Fibroblast of skin of left biceps (primary cell): ENCODE measurements at regions not wholly inside any gene's neighbourhood (a gene's known extent, or its start where the extent isn't known, plus 50 kb on each side); places are given as distances from the start of the nearest gene placed in this dataset.

Experiments
- DNase-seq, 2 experiments: peaks; one replicate each; pipeline ENCODE4 v3.0.0-alpha.2; 2013; ENCODE audit warnings: low read depth in 2 of 2

DNA sequence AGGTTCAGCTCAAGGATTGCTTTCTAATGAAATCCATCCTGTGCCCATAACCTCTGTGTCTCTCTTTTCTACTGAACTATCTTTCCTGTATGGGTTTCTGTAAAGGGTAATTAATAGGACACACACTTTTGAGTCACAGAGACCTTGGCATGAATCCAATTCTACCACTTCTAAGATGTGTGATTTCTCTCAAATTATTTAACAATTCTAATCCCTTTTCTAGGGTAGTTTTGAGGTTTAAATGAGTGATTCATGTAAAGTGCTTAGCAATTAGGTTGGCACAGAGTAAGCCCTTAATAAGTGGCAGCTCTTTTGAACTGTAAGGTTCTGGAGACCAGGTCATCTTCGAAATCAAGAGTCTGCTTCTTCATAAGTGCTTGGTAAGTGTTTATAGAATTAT lies 202.7 kb downstream of the RASSF9 start:
- DNase-seq = no peak

DNA sequence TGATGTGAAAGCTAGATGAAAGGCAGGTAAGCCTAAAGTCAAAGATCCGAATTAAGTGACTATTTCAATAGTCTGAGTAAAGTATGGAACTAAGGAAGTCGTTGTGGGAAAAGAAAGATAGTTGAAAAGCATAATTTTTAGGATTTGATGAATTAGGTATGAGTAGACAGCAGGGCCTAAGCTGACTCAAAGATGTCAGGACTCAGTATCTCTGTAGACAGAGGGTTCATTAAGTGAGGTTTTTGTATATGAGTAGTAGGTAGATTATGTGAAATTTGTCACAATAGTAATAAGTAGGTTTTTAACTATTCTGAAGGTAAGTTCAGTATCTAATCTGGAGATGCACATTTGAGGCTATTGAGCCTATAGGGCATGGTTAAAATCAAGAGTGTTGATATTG lies 196.4 kb downstream of the RASSF9 start:
- DNase-seq = no peak

DNA sequence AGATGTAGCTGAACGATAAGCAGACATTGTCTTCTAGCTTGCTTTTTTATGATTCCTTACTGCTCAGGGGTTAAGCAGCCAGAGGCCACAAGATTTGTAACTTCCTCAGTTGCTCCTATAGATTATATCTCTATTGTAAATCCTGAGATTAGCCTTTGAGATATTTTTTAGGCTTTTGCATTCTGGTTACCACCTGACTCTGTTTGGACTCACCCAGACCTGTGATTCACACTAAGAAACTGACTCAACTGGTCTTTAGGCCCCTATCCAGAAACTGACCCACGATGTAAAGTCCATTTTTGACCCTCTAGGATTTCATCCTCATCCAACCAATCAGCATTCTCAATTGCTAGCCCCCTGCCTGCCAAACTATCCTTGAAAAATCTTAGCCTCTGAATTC lies 194.4 kb downstream of the RASSF9 start:
- no peak for DNase-seq

DNA sequence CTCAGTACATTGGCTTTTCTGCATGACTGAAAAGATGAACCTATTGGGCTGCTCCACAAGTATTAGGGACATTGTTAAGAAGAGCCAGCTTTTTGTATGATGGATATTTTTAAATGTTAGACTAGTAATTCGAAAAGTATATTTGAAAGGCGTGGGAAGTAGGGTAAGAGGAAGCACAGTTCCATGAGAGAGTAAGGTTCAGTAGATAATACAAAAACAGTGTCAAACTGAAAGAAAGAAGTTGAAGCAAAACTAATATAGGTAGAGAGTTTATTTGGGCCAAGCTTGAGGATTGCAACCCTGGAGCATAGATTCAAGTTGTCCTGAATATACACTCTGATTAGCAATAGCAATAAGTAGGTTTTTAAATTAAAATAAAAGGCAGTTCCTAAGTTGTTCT lies 193.9 kb downstream of the RASSF9 start:
- DNase-seq = no peak

DNA sequence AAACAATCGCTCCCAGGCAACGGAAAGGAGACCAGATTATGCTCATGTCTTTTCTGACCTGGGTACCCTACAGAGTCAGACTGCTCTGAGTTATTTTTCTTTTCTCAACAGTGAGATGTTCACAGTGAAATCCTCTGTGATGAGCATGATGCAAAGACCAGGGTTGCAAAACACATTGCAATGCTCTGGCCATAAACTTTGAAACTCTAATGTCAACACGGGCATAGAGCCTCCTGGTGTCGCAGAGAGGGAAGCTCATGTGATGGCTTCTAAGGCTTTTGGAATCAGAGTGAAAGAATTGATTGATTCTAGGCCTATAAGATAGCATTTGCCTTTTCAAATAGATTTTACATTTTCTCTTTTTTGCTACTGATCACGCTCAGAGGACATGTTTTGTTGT lies 193.4 kb downstream of the RASSF9 start:
- DNase-seq = peak; percentile 23 to 33

DNA sequence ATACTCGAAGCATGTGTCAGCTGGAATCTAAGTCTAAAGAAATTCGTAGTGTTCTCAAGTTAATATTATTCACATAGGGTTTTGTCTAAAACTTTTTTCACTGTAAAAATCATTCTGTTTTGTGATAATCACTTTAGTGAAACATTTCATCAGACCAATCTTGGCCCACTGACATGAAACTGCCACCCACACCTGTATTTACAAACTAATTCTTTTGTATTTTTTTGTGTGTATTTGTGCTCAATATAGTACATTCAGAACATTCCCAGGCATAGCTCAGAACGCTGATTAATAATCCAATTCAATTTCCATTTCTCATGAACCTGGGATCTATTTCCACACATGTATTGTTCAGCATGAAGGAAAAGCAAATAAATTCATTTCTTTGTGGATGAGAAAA lies 191.7 kb downstream of the RASSF9 start:
- DNase-seq = no peak

DNA sequence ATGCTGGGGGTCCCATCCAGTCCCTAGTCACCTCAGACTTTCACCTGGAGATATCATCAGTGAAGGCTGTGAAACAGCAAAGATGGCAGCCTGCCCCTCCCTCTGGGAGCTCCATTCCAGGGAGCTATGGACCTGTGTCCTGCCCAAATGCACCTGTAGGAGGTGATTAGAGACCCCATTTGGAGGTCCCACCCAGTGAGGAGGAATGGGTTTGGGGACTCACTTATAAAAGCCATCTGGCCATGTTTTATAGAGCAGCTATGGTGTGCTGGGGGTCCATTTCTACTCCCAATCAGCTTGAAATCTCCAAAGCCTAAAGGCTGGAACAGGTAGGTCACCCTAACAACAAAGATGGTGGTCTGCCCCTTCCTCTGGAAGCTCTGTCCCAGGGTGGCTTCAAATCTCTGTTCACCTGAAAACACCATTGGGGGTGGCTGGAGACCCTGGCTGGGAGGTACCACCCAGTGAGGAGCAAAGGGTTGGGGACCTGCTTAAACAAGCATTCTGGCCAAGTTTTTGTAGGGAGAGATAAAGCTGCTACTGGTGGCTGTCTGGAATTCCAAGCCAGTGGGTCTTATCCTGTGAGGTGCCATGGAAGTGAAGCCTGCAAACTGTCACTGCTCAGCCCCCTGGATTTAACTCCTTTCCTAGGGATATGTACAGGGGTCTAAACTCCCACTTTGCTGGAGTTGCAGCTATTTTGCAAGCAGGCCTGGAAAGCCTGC lies 182.3 kb downstream of the RASSF9 start:
- no peak for DNase-seq

DNA sequence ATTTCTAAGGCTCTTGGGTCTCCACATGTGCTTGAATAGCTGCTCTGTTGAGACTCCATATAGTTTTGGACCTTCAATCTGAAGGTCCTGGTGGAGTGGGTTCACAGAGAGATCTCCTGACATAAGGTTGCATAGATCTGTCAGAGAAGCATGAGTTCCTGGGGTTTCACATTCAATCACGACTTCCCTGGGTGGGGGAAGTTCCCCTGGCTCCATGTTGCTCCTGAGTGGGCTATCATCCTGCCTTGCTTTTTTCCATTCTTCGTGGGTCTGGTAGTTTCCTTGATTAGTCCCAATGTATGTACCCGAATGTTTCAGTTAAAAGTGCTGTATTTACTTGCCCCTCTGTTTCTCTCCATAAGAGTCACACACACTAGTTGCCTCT lies 181.8 kb downstream of the RASSF9 start:
- no peak for DNase-seq

DNA sequence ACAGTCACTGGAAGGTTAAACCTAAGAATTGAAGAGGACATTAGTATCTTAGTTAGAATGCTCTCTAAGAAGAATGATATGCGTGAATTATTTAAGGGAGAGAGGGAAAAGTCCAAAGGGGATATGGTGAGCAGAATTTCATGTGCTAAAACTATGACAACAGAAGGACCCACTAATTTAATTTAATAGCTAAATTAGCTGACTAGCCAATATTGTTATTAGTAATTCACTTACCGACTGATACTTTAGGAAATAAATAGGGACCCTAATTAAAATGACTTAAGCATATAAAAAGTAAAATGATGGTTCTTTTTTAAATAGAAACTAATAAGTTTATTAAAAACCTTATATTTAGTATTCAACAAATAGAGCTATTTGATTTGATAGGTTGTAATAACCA lies 179.6 kb downstream of the RASSF9 start:
- no peak for DNase-seq

DNA sequence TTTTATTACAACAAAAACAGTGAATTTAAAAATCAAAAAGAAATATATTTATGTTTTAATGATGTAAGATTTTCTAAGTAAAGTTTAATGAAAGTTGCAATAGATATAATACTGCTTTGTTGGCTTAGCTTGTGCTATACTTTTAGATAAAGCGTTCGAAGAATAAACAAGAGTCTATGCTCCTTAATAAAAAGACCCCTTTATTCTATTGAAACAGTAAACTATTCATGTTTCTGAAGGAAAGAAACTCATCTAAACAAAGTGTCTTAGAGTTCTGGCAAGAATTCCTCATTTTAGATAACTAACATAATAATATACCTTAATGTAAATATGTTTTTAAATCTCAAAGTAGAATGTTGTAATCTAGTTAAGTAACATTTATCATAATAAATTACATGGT lies 179.0 kb downstream of the RASSF9 start:
- DNase-seq = no peak

DNA sequence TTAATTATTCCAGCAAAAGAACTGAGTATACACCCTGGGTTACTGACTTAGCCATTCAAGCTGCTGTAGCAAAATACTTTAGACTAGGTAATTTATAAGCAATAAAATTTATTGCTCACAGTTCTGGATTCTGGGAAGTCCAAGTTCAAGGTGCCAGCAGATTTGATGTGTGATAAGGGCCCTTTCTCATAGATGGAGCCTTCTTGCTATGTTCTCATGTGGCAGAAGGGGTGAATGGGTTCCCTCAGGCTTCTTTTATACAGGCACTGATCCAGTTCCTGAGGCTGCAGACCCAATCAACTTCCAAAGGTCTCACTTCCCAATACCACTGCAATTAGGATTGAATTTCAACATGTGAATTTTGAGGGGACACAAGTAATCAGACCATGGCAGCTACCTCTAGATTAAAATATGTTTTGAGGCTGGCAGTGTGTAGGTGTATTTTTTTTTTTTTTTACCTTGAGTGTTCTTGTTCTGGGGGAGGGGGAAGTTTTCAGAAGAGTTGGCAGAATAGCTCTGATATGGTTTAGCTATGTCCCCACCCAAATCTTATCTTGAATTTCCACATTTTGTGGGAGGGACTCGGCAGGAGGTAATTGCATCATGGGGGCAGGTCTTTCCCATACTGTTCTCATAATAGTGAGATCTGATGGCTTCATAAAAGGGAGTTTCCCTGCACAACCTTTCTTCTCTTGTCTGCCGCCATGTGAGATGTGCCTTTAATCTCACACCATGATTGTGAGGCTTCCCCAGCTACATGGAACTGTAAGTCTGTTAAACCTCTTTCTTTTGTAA lies 178.2 kb downstream of the RASSF9 start:
- DNase-seq = no peak

DNA sequence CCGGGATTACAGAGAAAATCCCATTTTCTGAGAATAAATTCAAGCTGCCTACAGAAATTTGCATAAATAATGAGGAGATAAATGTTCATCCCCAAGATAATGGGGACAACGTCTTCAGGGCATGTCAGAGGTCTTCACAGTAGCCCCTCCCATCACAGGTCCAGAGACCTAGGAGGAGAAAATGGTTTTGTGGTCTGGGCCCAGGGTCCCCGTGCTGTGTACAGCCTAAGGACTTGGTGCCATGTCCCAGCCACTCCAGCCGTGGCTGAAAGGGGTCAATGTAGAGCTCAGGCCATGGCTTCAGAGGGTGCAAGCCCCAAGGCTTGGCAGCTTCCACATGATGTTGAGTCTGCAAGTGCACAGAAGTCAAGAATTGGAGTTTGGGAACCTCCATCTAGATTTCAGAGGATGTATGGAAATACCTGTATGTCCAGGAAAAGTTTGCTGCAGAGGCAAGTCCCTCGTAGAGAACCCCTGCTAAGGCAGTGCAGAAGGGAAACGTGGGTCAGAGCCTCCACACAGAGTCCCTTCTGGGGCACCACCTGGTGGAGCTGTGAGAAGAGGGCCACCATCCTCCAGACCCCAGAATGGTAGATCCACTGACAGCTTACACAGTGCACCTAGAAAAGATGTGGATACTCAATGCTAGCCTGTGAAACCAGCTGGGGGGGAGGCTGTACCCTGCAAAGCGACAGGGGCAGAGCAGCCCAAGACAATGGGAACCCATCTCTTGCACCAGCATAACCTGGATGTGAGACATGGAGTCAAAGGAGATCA lies 176.3 kb downstream of the RASSF9 start:
- no peak for DNase-seq

DNA sequence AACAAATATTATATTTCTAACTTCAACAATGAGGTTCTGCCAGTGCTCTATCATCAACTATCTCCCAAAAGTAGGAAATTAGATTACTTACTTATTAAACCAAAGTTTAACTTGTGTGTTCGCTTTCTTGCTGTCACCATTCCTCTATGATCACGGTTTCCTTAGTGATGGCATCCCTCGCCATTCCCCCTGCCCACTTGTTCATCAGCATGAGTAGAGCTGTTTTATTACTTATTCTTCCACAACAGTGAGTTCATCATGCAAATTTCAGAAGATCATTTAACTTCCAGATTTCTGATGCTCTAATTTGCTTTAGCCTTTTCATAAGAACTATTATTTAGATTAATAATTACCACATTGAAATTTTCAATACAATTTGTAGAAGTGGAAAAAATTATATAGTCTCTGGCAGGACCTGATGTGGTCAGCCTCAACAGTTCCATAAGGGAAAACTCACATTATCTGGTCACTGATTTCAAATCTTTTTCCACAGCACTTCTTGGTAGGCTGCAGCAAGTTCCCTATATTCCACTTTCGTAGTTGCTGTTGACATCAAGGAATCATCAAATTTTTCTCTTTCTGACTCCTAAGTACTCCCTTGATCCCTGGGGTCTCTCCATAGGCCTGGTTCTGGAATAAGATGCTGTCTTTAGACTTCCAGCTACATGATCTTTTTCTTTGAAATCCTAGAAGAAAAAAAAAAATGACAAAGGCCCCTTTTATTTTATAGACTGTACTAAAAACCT lies 174.6 kb downstream of the RASSF9 start:
- DNase-seq = no peak

DNA sequence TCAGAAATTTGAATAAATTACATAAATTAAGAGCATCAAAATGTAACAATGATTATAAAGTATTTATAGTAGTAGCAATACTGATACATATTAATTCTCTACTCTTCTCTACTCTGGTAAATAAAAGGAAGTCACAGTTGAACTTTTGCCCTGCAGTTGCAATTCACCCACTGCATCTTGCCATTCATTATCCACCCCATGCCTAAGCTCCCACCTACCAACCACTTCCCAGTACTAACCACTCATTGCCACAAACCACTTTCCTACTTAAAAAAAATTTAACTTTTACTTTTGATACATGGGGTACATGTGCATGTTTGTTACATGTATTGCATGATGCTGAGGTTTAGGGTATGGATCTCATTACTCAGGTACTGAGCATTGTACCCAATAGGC lies 174.0 kb downstream of the RASSF9 start:
- DNase-seq = no peak

DNA sequence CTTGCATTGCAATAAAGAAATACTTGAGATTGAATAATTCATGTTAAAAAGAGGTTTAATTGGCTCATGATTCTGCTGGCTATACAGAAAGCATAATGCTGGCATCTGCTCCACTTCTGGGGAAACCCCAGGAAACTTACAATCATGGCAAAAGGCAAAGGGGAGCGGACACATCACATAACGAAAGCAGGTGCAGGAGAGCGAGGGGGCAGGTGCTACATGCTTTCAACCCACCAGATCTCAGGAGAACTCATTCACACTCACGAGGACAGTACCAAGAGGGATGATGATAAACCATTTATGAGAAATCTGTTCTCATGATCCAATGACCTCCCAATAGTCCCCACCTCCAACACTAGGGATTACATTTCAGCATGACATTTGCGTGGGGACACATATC lies 172.6 kb downstream of the RASSF9 start:
- no peak for DNase-seq

DNA sequence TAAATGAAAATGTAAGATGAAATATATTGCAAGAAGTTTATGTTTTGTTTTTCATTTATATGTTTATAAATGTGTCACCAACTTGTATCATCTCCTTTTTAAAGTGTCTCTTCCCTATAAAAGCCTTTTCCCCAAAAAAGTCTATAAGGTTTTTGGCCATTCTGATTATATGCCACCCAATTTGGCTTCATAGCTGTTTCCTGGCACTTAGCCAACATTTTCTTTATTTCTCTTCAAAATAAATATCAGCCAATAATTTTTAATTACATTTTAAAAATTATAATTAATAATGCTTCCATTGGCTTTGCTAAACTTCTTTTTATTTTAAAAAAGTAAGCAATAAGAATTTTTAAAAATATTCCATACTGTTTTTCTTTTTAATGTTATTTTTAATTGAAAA lies 171.8 kb downstream of the RASSF9 start:
- DNase-seq = no peak

DNA sequence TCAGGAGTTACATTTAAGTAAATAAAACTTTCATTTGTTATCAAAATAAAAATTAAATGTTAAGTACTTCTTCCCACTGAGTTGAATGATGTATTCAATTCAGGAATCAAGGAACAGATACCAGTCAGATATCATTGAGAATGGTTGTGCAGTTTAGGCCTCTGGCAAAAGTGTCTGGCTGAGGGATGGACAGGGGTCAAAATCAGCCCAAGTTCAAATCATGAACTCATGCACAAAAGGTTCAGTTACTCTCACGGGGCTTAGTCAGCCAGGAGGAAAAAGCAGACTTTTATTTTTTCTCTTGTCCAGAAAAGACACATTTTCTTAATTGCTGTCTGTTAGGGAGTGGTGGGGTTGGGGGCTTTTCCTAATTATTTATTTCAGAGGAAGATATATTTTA lies 166.3 kb downstream of the RASSF9 start:
- no peak for DNase-seq

DNA sequence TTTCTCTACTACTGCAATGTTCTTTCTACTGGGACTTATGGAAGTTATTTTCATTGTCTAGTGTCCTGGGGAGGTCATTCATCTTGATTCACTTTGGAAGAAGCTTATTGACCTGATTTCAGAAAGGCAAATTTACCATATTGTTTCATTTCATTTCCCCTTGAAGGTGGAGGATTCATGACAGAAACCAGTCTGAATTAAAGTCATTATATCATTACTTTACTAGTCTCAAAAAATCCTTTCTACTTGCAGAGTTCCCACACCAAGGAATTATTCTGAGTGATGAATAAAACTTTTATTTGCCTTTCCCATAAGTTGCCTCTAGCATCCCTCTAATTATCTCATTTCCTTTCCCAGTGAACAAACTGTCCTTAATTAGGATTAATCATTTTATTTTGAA lies 163.8 kb downstream of the RASSF9 start:
- DNase-seq = no peak

DNA sequence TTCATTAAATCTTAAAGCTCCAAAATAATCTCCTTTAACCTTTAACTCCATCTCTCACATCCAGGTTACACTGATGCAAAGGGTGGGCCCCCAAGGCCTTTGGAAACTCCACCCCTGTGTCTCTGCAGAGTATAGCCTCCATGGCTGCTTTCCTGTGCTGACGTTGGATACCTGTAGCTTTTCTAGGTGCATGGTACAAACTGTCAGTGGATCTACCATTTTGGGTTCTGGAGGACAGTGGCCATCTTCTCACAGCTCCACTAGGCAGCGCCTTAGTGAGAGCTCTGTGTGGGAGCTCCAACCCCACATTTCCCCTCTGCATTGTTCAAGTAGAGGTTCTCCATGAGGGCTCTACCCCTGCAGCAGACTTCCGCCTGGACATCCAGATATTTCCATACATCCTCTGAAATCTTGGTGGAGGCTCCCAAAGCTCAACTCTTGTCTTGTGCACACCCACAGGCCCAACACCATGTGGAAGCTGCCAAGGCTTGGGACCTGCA lies 162.2 kb downstream of the RASSF9 start:
- no peak for DNase-seq

DNA sequence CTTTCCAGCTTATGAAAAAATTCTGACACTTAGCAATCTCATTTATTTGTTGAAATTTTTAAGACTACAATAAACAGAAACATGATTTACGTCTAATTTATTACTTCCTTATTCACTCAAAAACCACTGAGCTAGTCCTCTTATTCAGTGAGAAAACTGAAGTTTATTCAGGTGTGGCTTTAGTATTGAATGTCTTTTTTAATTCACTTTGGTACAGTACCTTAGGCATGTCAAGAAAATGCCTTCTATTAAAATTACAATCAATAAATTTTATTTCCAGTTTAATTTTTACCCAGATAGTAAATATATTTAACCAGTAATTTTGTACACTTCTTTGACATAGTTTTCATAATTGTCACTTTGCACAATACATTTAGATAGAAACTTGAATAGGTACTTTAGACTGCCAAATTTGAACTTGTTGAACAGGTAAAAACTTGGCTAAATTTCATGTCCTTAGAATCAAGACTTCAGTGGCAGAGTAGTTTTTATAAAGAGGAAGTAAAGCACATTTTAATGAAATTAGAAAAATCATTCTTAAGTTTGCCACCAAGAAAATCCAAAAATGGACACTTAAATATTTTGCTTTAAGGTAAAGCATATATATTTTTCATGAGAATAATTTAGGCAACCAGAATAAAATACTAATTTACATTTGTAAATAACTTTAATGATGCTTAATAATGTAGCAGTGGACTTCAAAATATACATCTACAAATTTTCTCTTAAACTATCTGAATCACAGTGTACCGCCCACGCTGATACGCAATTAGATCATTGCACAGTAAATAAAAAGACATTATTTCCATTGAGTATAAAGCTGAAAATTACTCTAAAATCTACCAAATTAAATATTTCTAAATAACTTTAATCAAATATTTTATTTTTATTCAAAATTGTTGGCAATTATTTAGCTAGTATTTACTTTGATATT lies 159.1 kb downstream of the RASSF9 start:
- no peak for DNase-seq

DNA sequence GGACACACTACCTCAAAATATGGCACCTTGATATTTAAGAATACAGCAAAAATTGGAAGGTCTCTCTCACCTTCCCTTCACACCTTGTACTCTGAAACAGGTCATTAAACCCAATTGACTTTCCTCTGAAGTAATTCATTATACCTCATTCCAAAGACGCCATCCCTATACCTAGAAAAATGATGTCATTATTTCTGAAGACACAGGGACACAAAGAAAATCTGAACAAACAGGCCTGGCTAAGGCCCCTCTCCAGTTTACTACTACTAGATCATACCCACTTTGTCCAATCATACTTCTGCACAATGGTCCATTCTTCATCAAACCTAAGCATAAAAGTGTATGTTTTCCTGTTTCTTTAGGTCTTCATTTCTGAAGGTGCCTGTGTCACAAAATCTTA lies 156.9 kb downstream of the RASSF9 start:
- DNase-seq = no peak
